Body of pancreas (tissue), 4 donors: ENCODE measurements at regions not wholly inside any gene's neighbourhood (a gene's known extent, or its start where the extent isn't known, plus 50 kb on each side); places are given as distances from the start of the nearest gene placed in this dataset.
"Not testable (repeated sequence)": the region's sequence is repeated elsewhere in the genome, so short reads cannot be mapped to it uniquely, and the experiment has no call there.

Experiments
- CTCF ChIP-seq, 7 experiments: fragments of 450-650 bp in 4 of 7; fragments of 200-600 bp in 3 of 7; sonication (generic) in 3 of 7; IDR thresholded peaks; one replicate each; pipeline ENCODE4 v1.5.1; 2016 to 2019; ENCODE audit warnings: antibody characterized with exemption in 7 of 7
- POLR2A ChIP-seq, 3 donors: fragments of 450-650 bp; IDR thresholded peaks; one replicate each; pipeline ENCODE4 v1.6.1; 2016; ENCODE audit warnings: antibody characterized with exemption in 3 of 3, mild to moderate bottlenecking in 2 of 3

DNA sequence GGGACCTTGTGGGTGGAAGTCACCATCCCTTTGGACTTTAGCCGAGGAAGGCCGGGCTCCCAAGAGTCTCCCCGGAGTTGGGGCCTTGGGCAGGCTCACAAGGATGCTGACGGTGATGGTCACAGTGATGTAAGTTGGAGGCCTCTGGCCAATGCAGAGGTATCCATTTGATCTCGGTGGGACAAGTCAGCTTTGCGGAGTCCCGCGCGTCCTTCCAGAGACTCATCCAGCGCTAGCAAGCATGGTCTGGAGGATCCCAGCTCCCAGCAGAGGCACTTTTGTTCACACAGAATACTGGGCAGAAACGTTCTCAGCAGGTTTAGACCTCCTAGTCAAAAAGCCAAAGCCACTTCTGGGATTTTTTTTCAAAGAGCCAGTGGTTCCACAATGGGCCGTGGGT lies 103.8 kb upstream of the ANKRD30BL start:
- not testable (repeated sequence) for TF ChIP-seq CTCF, POLR2A (IDR thresholded peaks at IDR 0.05)
